ENCODE measurements at regions not wholly inside any gene's neighbourhood (a gene's known extent, or its start where the extent isn't known, plus 50 kb on each side); places are given as distances from the start of the nearest gene placed in this dataset.
"Not testable (repeated sequence)": the region's sequence is repeated elsewhere in the genome, so short reads cannot be mapped to it uniquely, and the experiment has no call there.

GRCh38 chr6:113754291-113754690, 102.9 kb upstream of the MARCKS start:
- DNase-seq (ENCODE audit: low read depth), result no peak

- DNase-seq (ENCODE audit: low read depth), result no peak
Observed at GRCh38 chr6:113755449-113756289, 101.5 kb upstream of the MARCKS start.

GRCh38 chr6:113756290-113756665, 100.9 kb upstream of the MARCKS start:
- no peak for DNase-seq (ENCODE audit: low read depth)

GRCh38 chr6:113758214-113758613, 98.9 kb upstream of the MARCKS start:
- no peak for DNase-seq (ENCODE audit: low read depth)

GRCh38 chr6:113758826-113759574, 98.1 kb upstream of the MARCKS start:
- no peak for DNase-seq (ENCODE audit: low read depth)

GRCh38 chr6:113762641-113763040, 94.5 kb upstream of the MARCKS start:
- DNase-seq (ENCODE audit: low read depth), result no peak

- DNase-seq (ENCODE audit: low read depth), result no peak
Observed at GRCh38 chr6:113763311-113763766, 93.8 kb upstream of the MARCKS start.

GRCh38 chr6:113763876-113764275, 93.3 kb upstream of the MARCKS start:
- DNase-seq (ENCODE audit: low read depth), result no peak

- no peak for DNase-seq (ENCODE audit: low read depth)
Observed at GRCh38 chr6:113765909-113766308, 91.2 kb upstream of the MARCKS start.

GRCh38 chr6:113767985-113768384, 89.2 kb upstream of the MARCKS start:
- no peak for DNase-seq (ENCODE audit: low read depth)

- no peak for DNase-seq (ENCODE audit: low read depth)
Observed at GRCh38 chr6:113772961-113773360, 84.2 kb upstream of the MARCKS start.

GRCh38 chr6:113774127-113774825, 82.9 kb upstream of the MARCKS start:
- DNase-seq (ENCODE audit: low read depth), result no peak

- DNase-seq (ENCODE audit: low read depth), result no peak
Observed at GRCh38 chr6:113776998-113777397, 80.1 kb upstream of the MARCKS start.

- DNase-seq (ENCODE audit: low read depth), result no peak
Observed at GRCh38 chr6:113777601-113778000, 79.5 kb upstream of the MARCKS start.

GRCh38 chr6:113779656-113780055, 77.5 kb upstream of the MARCKS start:
- DNase-seq (ENCODE audit: low read depth), result no peak

GRCh38 chr6:113782636-113783035, 74.5 kb upstream of the MARCKS start:
- DNase-seq (ENCODE audit: low read depth), result no peak

- no peak for DNase-seq (ENCODE audit: low read depth)
Observed at GRCh38 chr6:113786168-113786567, 71.0 kb upstream of the MARCKS start.

GRCh38 chr6:113788586-113788985, 68.6 kb upstream of the MARCKS start:
- DNase-seq (ENCODE audit: low read depth), result no peak

GRCh38 chr6:113791225-113791624, 65.9 kb upstream of the MARCKS start:
- DNase-seq (ENCODE audit: low read depth), result not testable (repeated sequence)

- DNase-seq (ENCODE audit: low read depth), result not testable (repeated sequence)
Observed at GRCh38 chr6:113795371-113795770, 61.8 kb upstream of the MARCKS start.

GRCh38 chr6:113796038-113796437, 61.1 kb upstream of the MARCKS start:
- DNase-seq (ENCODE audit: low read depth), result no peak

- no peak for DNase-seq (ENCODE audit: low read depth)
Observed at GRCh38 chr6:113802779-113803178, 54.4 kb upstream of the MARCKS start.

Data from GM04504 (cell line).